ENCODE measurements at regions not wholly inside any gene's neighbourhood (a gene's known extent, or its start where the extent isn't known, plus 50 kb on each side); places are given as distances from the start of the nearest gene placed in this dataset.

GRCh38 chr2:152236191-152236925 is 60.8 kb upstream of the STAM2 start:
- TF ChIP-seq EGR1 (IDR thresholded peaks at IDR 0.05; ENCODE audit: borderline replicate concordance in 1 of 2, low read depth in 2 of 2, low read length in 2 of 2) (no peak), TAF1 (IDR thresholded peaks at IDR 0.05; ENCODE audit: borderline replicate concordance, low read depth, low read length) (no peak), HDAC2 (IDR thresholded peaks at IDR 0.05) (no peak), PBX3 (IDR thresholded peaks at IDR 0.05; ENCODE audit: insufficient replicate concordance, low read depth, low read length) (no peak), PAX8 (IDR thresholded peaks at IDR 0.05) (no peak), MEF2B (IDR thresholded peaks at IDR 0.05; ENCODE audit: partially characterized antibody, poor library complexity, severe bottlenecking) (no peak), CREB1 (IDR thresholded peaks at IDR 0.05; ENCODE audit: low read depth) (no peak), HCFC1 (IDR thresholded peaks at IDR 0.05; ENCODE audit: low read length) (no peak)
- TF ChIP-seq, protein P1, sequence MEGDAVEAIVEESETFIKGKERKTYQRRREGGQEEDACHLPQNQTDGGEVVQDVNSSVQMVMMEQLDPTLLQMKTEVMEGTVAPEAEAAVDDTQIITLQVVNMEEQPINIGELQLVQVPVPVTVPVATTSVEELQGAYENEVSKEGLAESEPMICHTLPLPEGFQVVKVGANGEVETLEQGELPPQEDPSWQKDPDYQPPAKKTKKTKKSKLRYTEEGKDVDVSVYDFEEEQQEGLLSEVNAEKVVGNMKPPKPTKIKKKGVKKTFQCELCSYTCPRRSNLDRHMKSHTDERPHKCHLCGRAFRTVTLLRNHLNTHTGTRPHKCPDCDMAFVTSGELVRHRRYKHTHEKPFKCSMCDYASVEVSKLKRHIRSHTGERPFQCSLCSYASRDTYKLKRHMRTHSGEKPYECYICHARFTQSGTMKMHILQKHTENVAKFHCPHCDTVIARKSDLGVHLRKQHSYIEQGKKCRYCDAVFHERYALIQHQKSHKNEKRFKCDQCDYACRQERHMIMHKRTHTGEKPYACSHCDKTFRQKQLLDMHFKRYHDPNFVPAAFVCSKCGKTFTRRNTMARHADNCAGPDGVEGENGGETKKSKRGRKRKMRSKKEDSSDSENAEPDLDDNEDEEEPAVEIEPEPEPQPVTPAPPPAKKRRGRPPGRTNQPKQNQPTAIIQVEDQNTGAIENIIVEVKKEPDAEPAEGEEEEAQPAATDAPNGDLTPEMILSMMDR (IDR thresholded peaks at IDR 0.05 in 2 of 3, conservative IDR thresholded peaks at IDR 0.05 in 1 of 3; ENCODE audit: control insufficient read depth in 2 of 3, extremely low read depth in 1 of 3, insufficient read depth in 1 of 3, low read depth in 3 of 3, low read length in 3 of 3), result no peak
